ENCODE measurements at regions not wholly inside any gene's neighbourhood (a gene's known extent, or its start where the extent isn't known, plus 50 kb on each side); places are given as distances from the start of the nearest gene placed in this dataset.

DNA sequence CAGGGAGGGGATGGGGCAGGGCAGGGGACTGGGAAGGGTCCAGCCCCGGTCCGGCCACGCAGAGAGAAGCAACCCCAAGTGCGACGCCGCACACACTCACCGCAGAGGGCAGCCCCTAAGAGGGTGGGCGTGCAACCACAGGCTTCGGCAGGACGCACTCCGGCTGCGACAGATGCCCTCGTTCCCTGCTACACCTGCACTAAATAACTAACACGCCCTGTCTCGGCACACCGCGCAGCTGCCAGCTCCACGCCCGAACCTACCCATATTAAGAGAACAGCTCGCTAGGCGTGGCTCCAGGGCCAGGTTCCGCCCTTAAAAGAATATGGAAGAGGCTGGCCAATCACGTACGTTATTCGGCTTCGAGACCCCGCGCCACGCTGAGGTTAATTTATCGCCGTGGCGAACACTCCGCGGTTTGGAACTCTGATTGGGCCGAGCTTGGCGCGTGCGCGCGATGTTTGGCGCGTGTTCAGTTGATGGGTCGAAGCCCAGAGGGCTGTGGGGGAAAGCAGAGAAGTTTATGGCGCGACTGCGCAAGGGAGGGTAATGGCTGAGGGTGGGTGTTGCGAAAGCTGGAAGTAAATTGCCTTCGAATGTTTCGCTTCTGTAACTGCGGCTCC, 91.1 kb downstream of the OR13A1 start:
- Histone ChIP-seq H3K27ac (no peak overlapping the region), H3K36me3 (replicated peaks in 1 of 2) (no peaks in the 10 kb centered on the region), H3K4me1 (replicated peaks in 1 of 2) (no peaks in the 10 kb centered on the region), H3K27me3 (no peaks in the 10 kb centered on the region), H3K9me3 (replicated peaks in 1 of 3) (peaks cover 0 to 1% (median 0%) of the 10 kb centered on the region in 3 donors), H3K4me3 (no peak overlapping the region)
- WGBS, 4 donors = 74 to 89% (median 80%) methylated on average over 46 to 50 of the region's 50 CpGs
- no peak for DNase-seq
- no peak for TF ChIP-seq POLR2A (IDR thresholded peaks at IDR 0.05)
- TF ChIP-seq, protein P1, sequence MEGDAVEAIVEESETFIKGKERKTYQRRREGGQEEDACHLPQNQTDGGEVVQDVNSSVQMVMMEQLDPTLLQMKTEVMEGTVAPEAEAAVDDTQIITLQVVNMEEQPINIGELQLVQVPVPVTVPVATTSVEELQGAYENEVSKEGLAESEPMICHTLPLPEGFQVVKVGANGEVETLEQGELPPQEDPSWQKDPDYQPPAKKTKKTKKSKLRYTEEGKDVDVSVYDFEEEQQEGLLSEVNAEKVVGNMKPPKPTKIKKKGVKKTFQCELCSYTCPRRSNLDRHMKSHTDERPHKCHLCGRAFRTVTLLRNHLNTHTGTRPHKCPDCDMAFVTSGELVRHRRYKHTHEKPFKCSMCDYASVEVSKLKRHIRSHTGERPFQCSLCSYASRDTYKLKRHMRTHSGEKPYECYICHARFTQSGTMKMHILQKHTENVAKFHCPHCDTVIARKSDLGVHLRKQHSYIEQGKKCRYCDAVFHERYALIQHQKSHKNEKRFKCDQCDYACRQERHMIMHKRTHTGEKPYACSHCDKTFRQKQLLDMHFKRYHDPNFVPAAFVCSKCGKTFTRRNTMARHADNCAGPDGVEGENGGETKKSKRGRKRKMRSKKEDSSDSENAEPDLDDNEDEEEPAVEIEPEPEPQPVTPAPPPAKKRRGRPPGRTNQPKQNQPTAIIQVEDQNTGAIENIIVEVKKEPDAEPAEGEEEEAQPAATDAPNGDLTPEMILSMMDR (IDR thresholded peaks at IDR 0.05) = no peak
- intact Hi-C loops (cut with DNase I) = no loop called here

DNA sequence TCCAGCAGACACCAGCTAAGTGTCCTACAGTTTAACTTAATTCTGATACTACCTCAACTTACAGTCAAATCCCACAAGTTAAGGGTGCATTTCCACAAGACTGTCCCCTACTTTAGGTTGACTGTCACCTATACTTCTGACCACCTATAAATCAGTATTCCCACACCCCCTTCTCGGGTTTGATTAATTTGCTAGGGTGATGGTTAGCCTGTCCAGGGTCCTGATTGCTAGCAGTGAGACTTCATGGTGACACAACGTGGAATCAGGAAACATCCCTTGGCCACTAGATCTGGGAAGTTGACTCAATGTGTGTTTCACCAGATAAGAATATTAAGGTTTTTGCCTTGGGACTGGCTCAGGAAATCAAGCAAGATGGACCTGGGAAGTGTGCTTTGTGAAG, 88.4 kb downstream of the OR13A1 start:
- Histone ChIP-seq H3K36me3 (replicated peaks in 1 of 2) (no peaks in the 10 kb centered on the region), H3K9me3 (replicated peaks in 1 of 3) (peaks cover 0 to 9% (median 0%) of the 10 kb centered on the region in 3 donors), H3K27me3 (peaks cover 1% of the 10 kb centered on the region), H3K4me3 (no peak overlapping the region), H3K4me1 (replicated peaks in 1 of 2) (no peaks in the 10 kb centered on the region), H3K27ac (no peak overlapping the region)
- no peak for TF ChIP-seq POLR2A (IDR thresholded peaks at IDR 0.05)
- TF ChIP-seq, protein P1 (IDR thresholded peaks at IDR 0.05) = no peak
- intact Hi-C loops (cut with DNase I) = no loop called here
- DNase-seq = no peak
- 37 to 77% (median 60%) methylated on average over 2 of the region's 2 CpGs for WGBS, 4 donors

DNA sequence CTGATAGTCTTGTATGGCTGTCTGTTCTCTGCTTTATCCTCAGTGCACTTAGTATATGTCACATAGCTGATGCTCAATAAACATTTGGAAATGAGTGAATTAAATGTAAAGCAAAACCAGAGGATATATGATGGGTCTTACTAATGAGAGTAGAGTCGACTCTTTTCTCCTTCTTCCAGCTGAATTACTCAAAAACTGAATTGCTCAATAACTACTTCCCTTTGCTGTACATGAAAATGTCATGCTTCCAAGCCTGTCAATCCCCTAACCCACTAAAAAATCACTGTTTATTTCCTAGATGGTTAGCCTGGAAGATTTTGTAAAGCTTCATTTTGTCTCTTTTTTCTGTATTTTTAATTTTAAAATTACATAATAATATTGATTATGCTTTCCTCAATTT, 88.0 kb downstream of the OR13A1 start:
- 65 to 69% (median 67%) methylated on average over 1 of the region's 1 CpG for WGBS, 4 donors
- intact Hi-C loops (cut with DNase I) = no loop called here
- Histone ChIP-seq H3K27ac (no peak overlapping the region), H3K36me3 (replicated peaks in 1 of 2) (no peaks in the 10 kb centered on the region), H3K27me3 (peaks cover 5% of the 10 kb centered on the region), H3K9me3 (replicated peaks in 1 of 3) (peaks cover 0 to 9% (median 0%) of the 10 kb centered on the region in 3 donors), H3K4me3 (no peak overlapping the region), H3K4me1 (replicated peaks in 1 of 2) (no peaks in the 10 kb centered on the region)
- TF ChIP-seq, protein P1 (IDR thresholded peaks at IDR 0.05) = no peak
- TF ChIP-seq POLR2A (IDR thresholded peaks at IDR 0.05) = no peak
- DNase-seq = no peak

DNA sequence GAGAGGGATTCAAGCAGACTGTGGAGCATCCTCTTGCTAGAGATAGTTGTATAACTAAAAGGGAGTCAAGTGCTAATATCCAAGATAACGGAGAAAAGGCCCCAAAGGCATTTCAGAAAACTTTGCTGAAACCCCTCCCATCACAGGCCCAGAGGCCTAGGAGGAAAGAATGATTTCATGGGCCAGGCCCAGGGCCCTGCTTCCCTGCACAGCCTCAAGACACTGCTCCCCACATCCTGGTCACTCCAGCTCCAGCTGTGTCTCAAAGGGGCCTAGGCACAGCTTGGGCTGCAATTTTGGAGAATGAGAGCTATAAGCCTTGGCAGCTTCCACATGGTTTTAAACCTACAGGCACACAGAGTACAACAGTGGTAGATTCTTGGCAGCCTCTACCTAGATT, 85.6 kb downstream of the OR13A1 start:
- intact Hi-C loops (cut with DNase I) = no loop called here
- peaks cover 10% of the 10 kb centered on the region for H3K27me3 ChIP-seq
- H3K27ac ChIP-seq = no peak overlapping the region
- H3K9me3 ChIP-seq (replicated peaks in 1 of 3) = peaks cover 0 to 9% (median 0%) of the 10 kb centered on the region in 3 donors
- no peaks in the 10 kb centered on the region for H3K4me1 ChIP-seq (replicated peaks in 1 of 2)
- DNase-seq = no peak
- TF ChIP-seq POLR2A (IDR thresholded peaks at IDR 0.05) = no peak
- TF ChIP-seq, protein P1 (IDR thresholded peaks at IDR 0.05) = no peak
- 88 to 100% (median 96%) methylated on average over 1 of the region's 1 CpG for WGBS, 4 donors
- no peak overlapping the region for H3K4me3 ChIP-seq
- H3K36me3 ChIP-seq (replicated peaks in 1 of 2) = no peaks in the 10 kb centered on the region
